ENCODE measurements at regions not wholly inside any gene's neighbourhood (a gene's known extent, or its start where the extent isn't known, plus 50 kb on each side); places are given as distances from the start of the nearest gene placed in this dataset.

DNA sequence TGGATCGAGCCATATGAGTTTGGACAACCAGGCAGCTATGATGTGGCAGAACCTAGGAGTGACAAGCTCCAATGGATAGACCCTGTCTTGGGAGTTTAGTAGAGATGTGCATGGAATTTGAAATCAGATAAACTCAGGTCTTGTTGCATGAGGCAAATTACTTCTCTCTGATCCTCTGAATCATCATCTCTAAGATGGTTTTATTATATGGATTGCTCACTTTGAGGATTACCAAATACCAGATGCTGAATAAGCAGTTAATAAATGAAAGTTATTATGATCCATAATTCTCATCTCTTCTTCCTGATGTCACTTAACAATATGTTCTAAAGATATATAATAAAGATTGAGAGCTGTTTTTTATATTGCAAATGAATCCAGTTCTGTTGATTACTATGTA is 622.2 kb downstream of the NTRK3 start:
- TF ChIP-seq EZH2 (IDR thresholded peaks at IDR 0.05) = no peak
- TF ChIP-seq POLR2AphosphoS5 (IDR thresholded peaks at IDR 0.05; ENCODE audit: borderline replicate concordance, low read depth, low read length) = no peak
